ENCODE measurements at regions not wholly inside any gene's neighbourhood (a gene's known extent, or its start where the extent isn't known, plus 50 kb on each side); places are given as distances from the start of the nearest gene placed in this dataset.

DNA sequence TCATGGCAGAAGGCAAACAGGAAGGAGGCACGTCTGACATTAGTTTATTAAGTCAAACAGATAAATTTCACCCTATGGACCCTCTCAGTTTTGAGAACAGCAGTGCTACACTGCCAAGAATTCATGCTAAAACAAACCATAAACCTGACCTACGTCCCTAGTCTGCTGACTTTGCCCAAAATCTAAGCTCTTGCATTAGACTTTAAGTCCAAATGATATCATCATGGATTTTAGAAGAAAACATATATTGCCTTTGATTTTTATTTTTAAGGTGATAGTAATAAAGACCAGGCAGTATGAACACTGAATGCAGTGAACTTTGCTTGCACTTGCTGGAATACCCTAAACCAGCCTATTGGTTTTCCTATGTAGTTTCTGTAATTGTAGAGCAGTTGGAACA lies 79.6 kb upstream of the GADL1 start:
- H3K27ac ChIP-seq (ENCODE audit: low read depth, low read length): no peak overlapping the region
- no peak overlapping the region for H3K4me2 ChIP-seq (ENCODE audit: low read length)
- H3K27me3 Mint-ChIP-seq (ENCODE audit: low read depth, unreplicated experiment): no peaks in the 10 kb centered on the region
- no peaks in the 10 kb centered on the region for H3K79me2 ChIP-seq (ENCODE audit: insufficient read depth, low read length)
- H3K4me1 Mint-ChIP-seq (ENCODE audit: low read depth, unreplicated experiment): no peaks in the 10 kb centered on the region
- no peaks in the 10 kb centered on the region for H3K36me3 ChIP-seq (ENCODE audit: insufficient read depth, low read length)
- DNase-seq (ENCODE audit: low read depth) (no peak), FAIRE-seq (no peak)
- no peak overlapping the region for H3K9ac ChIP-seq (ENCODE audit: low read length)
- H4K20me1 ChIP-seq (ENCODE audit: insufficient read depth, low read length): no peaks in the 10 kb centered on the region
- no peaks in the 10 kb centered on the region for H3K9me3 Mint-ChIP-seq (ENCODE audit: unreplicated experiment)
- H3K4me3 ChIP-seq (ENCODE audit: insufficient read depth, low read depth, low read length): no peak overlapping the region
- H3K27me3 ChIP-seq (ENCODE audit: insufficient read depth, low read length): no peaks in the 10 kb centered on the region
- H2AFZ ChIP-seq (ENCODE audit: low read depth, low read length): no peak overlapping the region
- H3K27ac Mint-ChIP-seq (ENCODE audit: unreplicated experiment): no peak overlapping the region
- H3K4me1 ChIP-seq (ENCODE audit: insufficient read depth, low read length): no peaks in the 10 kb centered on the region
- TF ChIP-seq, protein P1, sequence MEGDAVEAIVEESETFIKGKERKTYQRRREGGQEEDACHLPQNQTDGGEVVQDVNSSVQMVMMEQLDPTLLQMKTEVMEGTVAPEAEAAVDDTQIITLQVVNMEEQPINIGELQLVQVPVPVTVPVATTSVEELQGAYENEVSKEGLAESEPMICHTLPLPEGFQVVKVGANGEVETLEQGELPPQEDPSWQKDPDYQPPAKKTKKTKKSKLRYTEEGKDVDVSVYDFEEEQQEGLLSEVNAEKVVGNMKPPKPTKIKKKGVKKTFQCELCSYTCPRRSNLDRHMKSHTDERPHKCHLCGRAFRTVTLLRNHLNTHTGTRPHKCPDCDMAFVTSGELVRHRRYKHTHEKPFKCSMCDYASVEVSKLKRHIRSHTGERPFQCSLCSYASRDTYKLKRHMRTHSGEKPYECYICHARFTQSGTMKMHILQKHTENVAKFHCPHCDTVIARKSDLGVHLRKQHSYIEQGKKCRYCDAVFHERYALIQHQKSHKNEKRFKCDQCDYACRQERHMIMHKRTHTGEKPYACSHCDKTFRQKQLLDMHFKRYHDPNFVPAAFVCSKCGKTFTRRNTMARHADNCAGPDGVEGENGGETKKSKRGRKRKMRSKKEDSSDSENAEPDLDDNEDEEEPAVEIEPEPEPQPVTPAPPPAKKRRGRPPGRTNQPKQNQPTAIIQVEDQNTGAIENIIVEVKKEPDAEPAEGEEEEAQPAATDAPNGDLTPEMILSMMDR (IDR thresholded peaks at IDR 0.05; ENCODE audit: insufficient read depth, low read depth, low read length): no peak
- no peak for TF ChIP-seq EZH2 (IDR thresholded peaks at IDR 0.05; ENCODE audit: insufficient read depth, low read length)
- no peaks in the 10 kb centered on the region for H3K36me3 Mint-ChIP-seq (ENCODE audit: low read depth, unreplicated experiment)
- H3K9me3 ChIP-seq (ENCODE audit: insufficient read depth, low read depth, low read length): no peaks in the 10 kb centered on the region
- no peak overlapping the region for H3K4me3 Mint-ChIP-seq (ENCODE audit: unreplicated experiment)

DNA sequence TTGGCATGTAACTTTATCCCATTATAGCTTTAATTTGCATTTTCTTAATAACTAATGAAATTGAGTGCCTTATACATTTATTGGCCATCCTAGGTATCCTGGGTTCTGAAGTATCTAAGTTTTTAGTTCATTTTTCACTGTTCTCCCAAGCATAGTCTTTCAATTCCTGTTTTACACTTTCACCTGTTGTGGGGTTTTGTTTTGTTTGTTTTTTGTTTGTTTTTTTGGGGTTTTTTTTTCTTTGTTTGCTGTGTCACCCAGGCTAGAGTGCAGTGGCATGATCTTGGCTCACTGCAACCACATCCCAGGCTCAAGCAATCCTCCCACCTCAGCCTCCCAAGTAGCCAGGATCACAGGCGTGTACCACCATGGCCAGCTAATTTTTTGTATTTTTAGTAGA lies 83.1 kb upstream of the GADL1 start:
- H3K9me3 ChIP-seq (ENCODE audit: insufficient read depth, low read depth, low read length): no peaks in the 10 kb centered on the region
- H3K4me2 ChIP-seq (ENCODE audit: low read length): no peak overlapping the region
- no peaks in the 10 kb centered on the region for H3K4me1 ChIP-seq (ENCODE audit: insufficient read depth, low read length)
- no peak overlapping the region for H3K27ac Mint-ChIP-seq (ENCODE audit: unreplicated experiment)
- H3K4me3 Mint-ChIP-seq (ENCODE audit: unreplicated experiment): no peak overlapping the region
- H3K27me3 Mint-ChIP-seq (ENCODE audit: low read depth, unreplicated experiment): no peaks in the 10 kb centered on the region
- H4K20me1 ChIP-seq (ENCODE audit: insufficient read depth, low read length): no peaks in the 10 kb centered on the region
- no peak for DNase-seq (ENCODE audit: low read depth)
- no peaks in the 10 kb centered on the region for H3K4me1 Mint-ChIP-seq (ENCODE audit: low read depth, unreplicated experiment)
- H3K27ac ChIP-seq (ENCODE audit: low read depth, low read length): no peak overlapping the region
- TF ChIP-seq EZH2 (IDR thresholded peaks at IDR 0.05; ENCODE audit: insufficient read depth, low read length): no peak
- TF ChIP-seq, protein P1 (IDR thresholded peaks at IDR 0.05; ENCODE audit: insufficient read depth, low read depth, low read length): no peak
- no peaks in the 10 kb centered on the region for H3K36me3 Mint-ChIP-seq (ENCODE audit: low read depth, unreplicated experiment)
- no peak overlapping the region for H2AFZ ChIP-seq (ENCODE audit: low read depth, low read length)
- FAIRE-seq: no peak
- H3K4me3 ChIP-seq (ENCODE audit: insufficient read depth, low read depth, low read length): no peak overlapping the region
- H3K9ac ChIP-seq (ENCODE audit: low read length): no peak overlapping the region
- H3K27me3 ChIP-seq (ENCODE audit: insufficient read depth, low read length): no peaks in the 10 kb centered on the region
- no peaks in the 10 kb centered on the region for H3K9me3 Mint-ChIP-seq (ENCODE audit: unreplicated experiment)
- no peaks in the 10 kb centered on the region for H3K36me3 ChIP-seq (ENCODE audit: insufficient read depth, low read length)
- H3K79me2 ChIP-seq (ENCODE audit: insufficient read depth, low read length): no peaks in the 10 kb centered on the region

DNA sequence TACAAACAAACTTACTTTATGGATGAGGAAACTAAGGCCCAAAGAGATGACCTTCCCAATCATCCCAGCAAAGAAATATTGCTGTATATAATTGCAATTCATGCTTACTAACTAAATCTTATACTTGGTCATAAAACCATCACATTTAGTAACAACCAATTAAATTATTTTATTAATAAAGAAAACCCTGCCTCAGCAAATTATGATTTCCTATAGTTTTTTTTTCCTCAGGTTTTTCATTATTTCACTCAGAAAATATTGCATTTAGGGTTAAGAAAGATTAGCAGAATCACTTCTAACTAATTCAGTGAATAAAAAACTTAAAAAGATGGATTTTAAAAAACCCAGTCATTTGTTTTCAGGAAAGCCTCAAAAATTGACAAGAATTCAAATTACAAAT lies 86.5 kb upstream of the GADL1 start:
- no peaks in the 10 kb centered on the region for H3K9me3 Mint-ChIP-seq (ENCODE audit: unreplicated experiment)
- H3K4me2 ChIP-seq (ENCODE audit: low read length): no peak overlapping the region

More for the DNA sequence above, 86.5 kb upstream of the GADL1 start:
- no peaks in the 10 kb centered on the region for H3K9me3 ChIP-seq (ENCODE audit: insufficient read depth, low read depth, low read length)
- no peaks in the 10 kb centered on the region for H3K36me3 ChIP-seq (ENCODE audit: insufficient read depth, low read length)
- no peaks in the 10 kb centered on the region for H3K36me3 Mint-ChIP-seq (ENCODE audit: low read depth, unreplicated experiment)
- H3K27me3 Mint-ChIP-seq (ENCODE audit: low read depth, unreplicated experiment): no peaks in the 10 kb centered on the region
- no peak for TF ChIP-seq EZH2 (IDR thresholded peaks at IDR 0.05; ENCODE audit: insufficient read depth, low read length)
- TF ChIP-seq, protein P1 (IDR thresholded peaks at IDR 0.05; ENCODE audit: insufficient read depth, low read depth, low read length): no peak
- no peak overlapping the region for H2AFZ ChIP-seq (ENCODE audit: low read depth, low read length)
- H3K27me3 ChIP-seq (ENCODE audit: insufficient read depth, low read length): no peaks in the 10 kb centered on the region
- no peaks in the 10 kb centered on the region for H4K20me1 ChIP-seq (ENCODE audit: insufficient read depth, low read length)
- no peak overlapping the region for H3K27ac Mint-ChIP-seq (ENCODE audit: unreplicated experiment)
- H3K79me2 ChIP-seq (ENCODE audit: insufficient read depth, low read length): no peaks in the 10 kb centered on the region
- H3K4me1 ChIP-seq (ENCODE audit: insufficient read depth, low read length): no peaks in the 10 kb centered on the region
- no peak overlapping the region for H3K9ac ChIP-seq (ENCODE audit: low read length)
- FAIRE-seq (no peak), DNase-seq (ENCODE audit: low read depth) (no peak)
- no peak overlapping the region for H3K27ac ChIP-seq (ENCODE audit: low read depth, low read length)
- no peak overlapping the region for H3K4me3 ChIP-seq (ENCODE audit: insufficient read depth, low read depth, low read length)
- H3K4me3 Mint-ChIP-seq (ENCODE audit: unreplicated experiment): no peak overlapping the region
- H3K4me1 Mint-ChIP-seq (ENCODE audit: low read depth, unreplicated experiment): no peaks in the 10 kb centered on the region
